Activated T-cell treated with anti-CD3 and anti-CD28 coated beads for 24 hours (primary cell): ENCODE measurements at regions not wholly inside any gene's neighbourhood (a gene's known extent, or its start where the extent isn't known, plus 50 kb on each side); places are given as distances from the start of the nearest gene placed in this dataset.

Source experiments
- DNase-seq: peaks from one replicate; pipeline ENCODE4 v3.0.0-alpha.2; 2020; ENCODE audit warnings: low read depth

DNA sequence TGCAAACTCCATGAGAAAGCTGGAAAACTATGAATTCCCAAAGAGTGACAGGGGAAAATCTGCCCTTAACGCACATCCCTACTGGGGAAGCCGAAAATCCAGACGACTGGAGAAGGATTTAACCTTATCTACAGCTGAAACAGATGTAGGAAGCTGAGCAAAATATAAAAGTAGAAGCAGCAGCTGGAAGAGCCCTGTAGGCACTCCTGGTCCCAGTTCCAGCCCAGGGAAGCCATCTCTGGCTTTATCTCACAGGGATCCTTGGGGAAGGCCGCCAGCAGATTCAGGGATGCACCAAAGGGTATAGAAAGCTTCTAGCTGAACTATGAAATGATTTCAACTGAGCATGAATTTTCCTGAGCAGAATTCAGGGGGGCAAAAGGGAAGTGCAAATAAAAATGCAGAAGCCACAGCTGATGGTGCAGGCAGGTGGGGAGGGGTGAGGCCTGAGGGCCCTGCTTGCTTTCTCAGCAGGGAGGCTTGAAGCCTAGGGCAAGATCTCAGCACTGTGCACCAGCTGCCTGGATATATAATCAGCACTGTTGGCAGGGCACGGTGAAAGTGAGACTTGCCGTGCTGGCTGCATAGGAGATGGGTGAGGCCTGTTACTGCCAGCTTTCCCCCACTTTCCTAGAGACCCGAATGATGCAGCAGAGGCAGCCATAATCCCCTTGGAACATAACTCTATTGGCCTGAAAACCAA, 2019.5 kb upstream of the NUDT12 start:
- no peak for DNase-seq

DNA sequence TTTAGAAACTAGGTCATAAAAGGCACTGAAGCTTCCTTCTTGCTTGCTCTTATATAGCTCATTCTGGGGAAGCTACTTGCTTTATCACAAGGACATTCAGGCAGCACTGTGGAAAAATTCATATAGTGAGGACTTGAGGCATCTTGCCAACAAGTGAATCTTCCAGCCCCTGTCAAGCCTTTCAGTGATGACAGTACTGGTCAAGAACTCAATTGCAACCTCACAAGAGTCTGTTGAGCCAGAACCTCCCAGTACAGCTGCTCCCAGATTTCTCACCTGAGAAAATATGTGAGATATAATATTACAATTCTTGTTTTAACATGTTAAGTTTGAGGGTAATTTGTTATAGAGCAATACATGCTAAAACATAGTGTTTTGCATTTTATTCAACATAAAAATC, 2011.0 kb upstream of the NUDT12 start:
- DNase-seq: no peak

DNA sequence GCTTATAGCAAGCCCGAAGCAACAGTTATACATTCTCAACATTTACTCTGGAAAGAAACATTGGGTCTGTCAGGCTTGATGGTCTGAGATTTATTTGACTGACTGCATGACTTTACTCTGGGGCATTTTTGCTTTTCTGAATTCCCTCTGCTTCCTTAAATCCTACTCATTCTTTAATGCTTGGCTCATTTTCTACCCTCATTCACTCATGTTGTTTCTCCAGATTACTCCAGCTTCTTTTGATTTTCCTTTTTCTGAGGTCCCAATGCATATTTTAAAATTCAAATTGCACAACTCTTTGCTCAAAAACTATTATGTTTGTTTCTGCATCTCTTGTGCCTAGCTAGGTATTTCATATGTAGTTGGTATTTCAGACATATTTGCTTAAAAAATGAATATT, 2002.9 kb upstream of the NUDT12 start:
- no peak for DNase-seq

- DNase-seq: no peak
Measured at GRCh38 chr5:105563842-105564241, 2001.3 kb upstream of the NUDT12 start.

GRCh38 chr5:105554568-105555169, 1992.1 kb upstream of the NUDT12 start:
- DNase-seq: no peak

GRCh38 chr5:105544300-105544699, 1981.7 kb upstream of the NUDT12 start:
- no peak for DNase-seq

DNA sequence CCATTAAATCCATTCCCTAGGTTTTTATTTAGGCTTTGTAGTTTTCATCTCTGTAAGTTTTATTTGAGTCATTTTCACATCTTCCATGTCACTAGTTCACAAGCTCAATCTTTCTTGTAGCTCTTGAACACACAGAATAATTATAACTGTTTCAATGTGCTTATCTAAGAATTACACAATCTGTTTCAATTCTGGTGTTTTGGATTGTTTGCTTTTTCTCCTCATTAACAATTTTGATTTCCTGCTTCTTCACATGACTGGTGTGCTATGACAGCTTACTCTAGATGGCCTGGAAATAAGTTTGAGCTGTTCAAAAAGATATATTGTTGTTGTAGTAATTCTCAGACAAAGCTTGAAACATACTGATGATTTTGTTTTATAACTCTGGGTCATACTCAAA, 1974.1 kb upstream of the NUDT12 start:
- DNase-seq: no peak

- no peak for DNase-seq
Measured at GRCh38 chr5:105530716-105531261, 1968.2 kb upstream of the NUDT12 start.

DNA sequence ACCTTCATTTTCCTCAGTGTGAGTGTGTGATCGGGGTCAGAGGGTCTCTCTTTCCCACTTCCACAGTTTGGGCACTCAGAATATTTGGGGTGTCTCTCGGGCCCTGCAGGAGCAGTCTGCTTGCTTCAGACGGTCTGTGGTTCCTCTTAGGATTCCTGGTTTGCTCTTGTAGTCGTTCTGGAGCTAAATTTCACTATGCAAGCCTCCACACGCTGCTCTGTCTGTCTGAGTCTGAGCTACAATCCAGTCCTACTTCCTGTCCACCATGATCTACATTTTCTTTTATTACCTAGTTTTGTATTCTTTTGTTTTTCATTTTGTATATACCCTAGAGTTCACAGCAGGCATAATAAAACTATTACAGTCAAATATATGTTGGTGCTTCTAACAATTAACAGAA, 1967.3 kb upstream of the NUDT12 start:
- no peak for DNase-seq

DNA sequence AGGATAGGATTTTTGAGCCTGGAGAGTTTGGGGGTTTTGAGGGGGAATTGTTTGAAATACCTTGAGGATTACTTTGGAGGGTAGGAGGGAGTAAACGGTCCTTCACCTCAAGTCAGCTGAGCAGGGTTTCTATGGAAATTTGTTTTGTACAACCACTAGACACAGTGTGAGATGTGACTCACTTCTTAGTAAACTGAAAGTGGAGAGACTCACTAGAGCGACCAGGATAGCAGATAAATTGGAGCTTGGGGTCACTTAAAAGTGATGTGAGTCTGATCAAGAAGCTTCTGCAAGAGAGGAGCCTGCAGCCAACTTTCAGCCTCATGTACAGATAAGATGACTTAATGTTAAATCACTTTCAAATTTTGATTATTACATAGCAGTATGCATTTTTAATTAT, 1945.9 kb upstream of the NUDT12 start:
- DNase-seq: no peak

DNA sequence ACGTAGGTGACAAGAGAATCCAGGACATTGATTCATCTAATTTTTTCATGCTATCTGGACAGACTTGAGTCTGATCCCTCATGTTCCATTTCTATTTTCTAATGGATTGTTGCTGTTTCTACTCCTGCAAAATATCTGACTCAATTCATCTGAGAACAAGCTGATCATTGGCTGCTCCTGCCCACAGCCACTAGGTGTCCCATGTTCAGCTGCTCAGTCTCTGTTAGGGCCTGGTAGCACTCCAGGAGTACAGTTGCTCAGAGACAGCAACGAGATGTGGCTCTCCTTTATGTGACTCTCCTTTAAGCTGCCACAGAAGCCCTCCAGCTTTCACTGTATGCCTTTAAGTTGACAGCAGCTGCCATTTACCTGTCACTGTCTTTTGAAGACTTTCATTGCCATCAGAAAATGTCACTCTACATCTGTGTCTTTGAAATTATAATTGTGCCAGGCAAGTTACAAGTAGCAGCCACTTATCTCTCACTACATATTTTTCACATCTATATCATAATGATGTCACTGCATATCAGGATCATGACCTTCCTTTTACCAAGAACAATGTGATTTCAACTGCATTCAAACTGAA, 1944.2 kb upstream of the NUDT12 start:
- no peak for DNase-seq

GRCh38 chr5:105503950-105504349, 1941.4 kb upstream of the NUDT12 start:
- DNase-seq: no peak

DNA sequence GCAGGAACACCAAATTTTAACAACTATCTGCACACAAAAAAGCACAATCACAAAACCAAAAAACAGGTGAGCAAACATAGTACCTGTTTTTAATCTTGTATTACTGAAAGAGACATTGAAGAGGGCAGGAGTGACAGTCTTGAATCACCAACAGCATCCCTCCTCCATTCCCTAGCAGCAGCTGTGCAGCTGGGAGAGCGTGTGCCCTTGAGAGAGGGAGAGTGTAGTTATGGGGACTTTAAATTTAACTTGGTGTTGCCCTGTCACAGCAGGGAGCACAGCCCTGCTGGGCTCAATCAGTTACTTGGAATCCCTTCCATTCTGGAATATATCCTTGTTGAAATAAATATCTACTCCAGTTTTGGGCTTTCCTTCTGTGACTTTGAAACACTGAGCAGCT, 1938.7 kb upstream of the NUDT12 start:
- DNase-seq: no peak

GRCh38 chr5:105475401-105475800, 1912.8 kb upstream of the NUDT12 start:
- DNase-seq: no peak

GRCh38 chr5:105462377-105462776, 1899.8 kb upstream of the NUDT12 start:
- no peak for DNase-seq

DNA sequence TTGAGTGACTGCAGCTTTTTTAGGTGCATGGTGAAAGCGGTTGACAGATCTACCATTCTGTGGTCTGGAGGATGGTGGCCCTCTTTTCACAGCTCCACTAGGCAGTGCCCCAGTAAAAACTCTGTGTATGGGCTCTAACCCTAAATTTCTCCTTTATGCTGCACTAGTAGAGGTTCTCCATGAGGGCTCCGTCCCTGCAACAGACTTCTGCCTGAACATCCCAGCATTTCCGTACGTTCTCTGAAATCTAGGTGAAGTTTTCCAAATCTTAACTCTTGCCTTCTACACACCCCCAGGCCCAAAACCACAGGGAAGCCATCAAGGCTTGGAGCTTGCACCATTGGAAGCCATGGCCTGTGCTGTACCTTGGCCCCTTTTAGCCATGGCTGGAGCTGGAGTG, 1898.1 kb upstream of the NUDT12 start:
- no peak for DNase-seq

DNA sequence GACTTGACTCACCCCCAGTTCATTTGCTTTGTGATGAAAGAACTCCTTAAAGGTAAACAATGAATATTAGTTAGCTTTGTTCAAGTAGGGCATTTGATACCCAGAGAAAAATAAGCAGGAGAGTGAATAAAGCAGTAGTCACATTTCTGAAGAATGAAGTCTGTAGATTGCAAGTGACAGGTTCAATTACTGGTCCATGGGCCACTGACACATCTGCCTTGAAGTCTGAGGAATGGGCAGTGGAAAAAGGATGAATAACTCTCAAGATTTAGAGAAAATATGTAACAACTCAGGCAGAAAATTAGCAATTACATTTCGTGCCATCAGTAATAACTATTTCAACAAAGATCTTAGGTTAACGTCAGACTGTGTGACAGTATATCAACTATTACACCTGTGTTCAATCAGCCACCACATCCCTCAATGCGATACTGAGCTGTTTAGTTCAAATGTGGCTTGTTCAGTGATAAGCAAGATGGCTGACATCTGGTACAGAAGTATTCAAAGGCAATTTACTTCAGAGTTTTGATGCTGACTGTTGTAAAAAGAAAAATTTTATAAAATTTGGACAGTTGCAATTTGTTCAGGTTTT, 1890.7 kb upstream of the NUDT12 start:
- DNase-seq: no peak

- DNase-seq: no peak
Measured at GRCh38 chr5:105448271-105448670, 1885.7 kb upstream of the NUDT12 start.

DNA sequence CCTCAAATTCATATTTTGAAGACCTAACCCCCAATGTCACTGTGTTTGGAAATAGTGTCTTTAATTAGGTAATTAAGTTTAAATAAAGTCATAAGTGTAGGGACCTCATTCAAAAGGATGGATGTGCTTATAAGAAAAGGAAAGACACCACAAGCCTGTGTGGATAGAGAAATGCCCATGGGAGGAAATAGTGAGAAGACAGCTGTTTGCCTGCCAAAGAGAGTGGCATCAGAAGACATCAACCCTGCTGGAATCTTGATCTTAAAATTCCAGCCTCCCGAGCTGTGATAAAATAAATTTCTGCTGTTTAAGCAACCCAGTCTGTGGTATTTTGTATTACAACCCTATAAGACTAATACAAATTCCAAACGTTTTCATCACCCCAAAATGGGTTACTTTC, 1867.9 kb upstream of the NUDT12 start:
- DNase-seq: no peak

DNA sequence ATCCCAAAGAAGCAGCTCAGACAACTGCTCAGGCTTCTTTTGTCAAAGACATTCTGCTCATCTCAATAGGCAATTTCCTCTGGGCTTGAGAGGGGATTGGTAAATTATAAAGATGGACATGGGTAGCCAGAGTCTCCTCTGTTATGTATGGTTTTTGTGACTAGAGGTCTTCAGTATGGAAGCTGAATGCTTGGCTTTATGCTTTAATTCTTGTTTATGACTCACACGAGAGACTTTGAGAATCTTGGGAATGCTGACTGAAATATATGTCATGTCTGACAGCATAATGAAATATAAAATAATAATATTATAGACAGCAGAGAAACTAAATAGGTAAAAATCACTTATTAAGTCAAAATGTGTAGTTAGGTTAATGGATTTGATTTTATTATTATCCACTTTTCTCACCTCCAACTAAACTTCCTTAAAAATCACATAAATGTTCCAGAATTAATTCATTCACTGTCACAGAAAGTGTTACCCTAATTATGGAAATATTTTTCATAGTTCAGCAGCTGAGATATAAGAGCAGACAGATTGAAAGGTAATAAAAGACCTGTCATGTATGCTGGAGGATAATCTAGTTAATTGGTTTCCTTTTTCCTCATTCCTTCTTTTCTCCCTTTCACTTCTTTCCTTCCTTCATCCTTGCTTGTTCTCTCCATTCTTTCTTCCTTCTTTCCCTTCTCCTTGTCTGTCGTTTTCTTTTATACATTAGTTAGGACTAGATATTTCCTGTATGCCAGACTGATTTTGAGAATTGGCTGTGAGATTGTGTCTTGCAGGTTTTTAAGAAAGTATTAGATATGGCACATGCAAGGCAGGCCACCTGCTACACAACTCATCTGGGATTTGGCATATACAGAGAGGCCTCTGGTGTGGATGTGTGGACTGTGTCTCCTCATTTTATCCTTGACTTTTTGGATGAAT, 1866.1 kb upstream of the NUDT12 start:
- DNase-seq: no peak

DNA sequence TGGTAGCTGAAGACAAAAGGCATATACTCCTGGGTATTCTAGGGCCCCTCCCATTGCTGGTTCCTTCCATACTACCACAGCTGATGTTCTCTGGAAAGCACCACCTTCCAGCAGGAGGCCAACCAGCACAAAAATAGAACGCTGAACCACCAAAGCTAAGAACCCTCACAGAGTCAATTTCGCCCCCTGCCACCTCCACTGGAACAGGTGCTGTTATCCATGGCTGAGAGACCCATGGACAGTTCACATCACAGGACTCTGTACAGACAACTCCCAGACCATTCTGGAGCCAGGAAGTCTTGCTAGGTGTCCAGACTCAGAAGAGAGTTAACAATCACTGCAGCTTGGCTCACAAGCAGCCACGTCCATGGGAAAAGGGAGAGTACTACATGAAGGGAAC, 1851.5 kb upstream of the NUDT12 start:
- no peak for DNase-seq

GRCh38 chr5:105413406-105413990, 1850.9 kb upstream of the NUDT12 start:
- DNase-seq: no peak
